Ectodermal cell (in vitro differentiated cells): ENCODE measurements at regions not wholly inside any gene's neighbourhood (a gene's known extent, or its start where the extent isn't known, plus 50 kb on each side); places are given as distances from the start of the nearest gene placed in this dataset.

Experiments used
- H3K27ac ChIP-seq: 2 replicates; pipeline ENCODE4 v1.7.0; 2013; ENCODE audit warnings: mild to moderate bottlenecking, low read depth, low read length; ENCODE audit not compliant: insufficient read depth, poor library complexity, severe bottlenecking
- H3K27me3 ChIP-seq: 2 replicates; pipeline ENCODE4 v1.7.0; 2013; ENCODE audit warnings: mild to moderate bottlenecking, low read length; ENCODE audit not compliant: insufficient read depth, control insufficient read depth, poor library complexity, severe bottlenecking
- H3K36me3 ChIP-seq: one replicate; pipeline ENCODE4 v1.7.0; 2013; ENCODE audit warnings: low read length; ENCODE audit not compliant: control insufficient read depth, insufficient read depth
- H3K4me1 ChIP-seq: one replicate; pipeline ENCODE4 v1.7.0; 2013; ENCODE audit warnings: low read length; ENCODE audit not compliant: control insufficient read depth, insufficient read depth
- H3K4me3 ChIP-seq: 2 replicates; pipeline ENCODE4 v1.7.0; 2013; ENCODE audit warnings: low read depth, low read length, control low read depth; ENCODE audit not compliant: insufficient read depth
- H3K9me3 ChIP-seq: 2 replicates; pipeline ENCODE4 v1.7.0; 2013; ENCODE audit warnings: mild to moderate bottlenecking, low read length, moderate library complexity; ENCODE audit not compliant: control insufficient read depth
- WGBS, 2 experiments: methylation state at CpG; one replicate each; pipeline ENCODE4 v1.1.7; 2013; ENCODE audit warnings: missing lambda C conversion rate in 2 of 2; 5-methylcytosine and 5-hydroxymethylcytosine counted together

- Histone ChIP-seq H3K27ac (no peak overlapping the region), H3K27me3 (no peaks in the 10 kb centered on the region), H3K9me3 (no peaks in the 10 kb centered on the region), H3K4me1 (peaks cover 3% of the 10 kb centered on the region), H3K36me3 (no peaks in the 10 kb centered on the region), H3K4me3 (no peak overlapping the region)
- 64 to 71% methylated on average over 5 of the region's 5 CpGs for WGBS, 2 experiments
Observed at GRCh38 chr2:74743039-74743438, 89.0 kb downstream of the SEMA4F start.

GRCh38 chr2:74743778-74744177 is 89.7 kb downstream of the SEMA4F start:
- Histone ChIP-seq H3K36me3 (no peaks in the 10 kb centered on the region), H3K9me3 (no peaks in the 10 kb centered on the region), H3K27me3 (no peaks in the 10 kb centered on the region), H3K4me3 (no peak overlapping the region), H3K27ac (no peak overlapping the region), H3K4me1 (peaks cover 3% of the 10 kb centered on the region)
- WGBS, 2 experiments: 94 to 97% methylated on average over 7 of the region's 7 CpGs

- H3K27me3 ChIP-seq: no peaks in the 10 kb centered on the region
- H3K4me3 ChIP-seq: no peak overlapping the region
- no peak overlapping the region for H3K27ac ChIP-seq
- WGBS, 2 experiments: 80 to 89% methylated on average over 4 of the region's 4 CpGs
- no peaks in the 10 kb centered on the region for H3K9me3 ChIP-seq
- no peaks in the 10 kb centered on the region for H3K36me3 ChIP-seq
- H3K4me1 ChIP-seq: peaks cover 3% of the 10 kb centered on the region
Observed at GRCh38 chr2:74744731-74745515, 89.0 kb upstream of the HK2 start.

- Histone ChIP-seq H3K4me3 (no peak overlapping the region), H3K9me3 (no peaks in the 10 kb centered on the region), H3K27me3 (no peaks in the 10 kb centered on the region), H3K36me3 (no peaks in the 10 kb centered on the region), H3K4me1 (peaks cover 3% of the 10 kb centered on the region), H3K27ac (no peak overlapping the region)
- 92 to 93% methylated on average over 8 of the region's 8 CpGs for WGBS, 2 experiments
Observed at GRCh38 chr2:74745766-74746165, 88.2 kb upstream of the HK2 start.

- Histone ChIP-seq H3K36me3 (no peaks in the 10 kb centered on the region), H3K27me3 (no peaks in the 10 kb centered on the region), H3K9me3 (no peaks in the 10 kb centered on the region), H3K4me3 (no peak overlapping the region), H3K27ac (no peak overlapping the region), H3K4me1 (peaks cover 3% of the 10 kb centered on the region)
- WGBS, 2 experiments: 89 to 93% methylated on average over 2 of the region's 2 CpGs
Observed at GRCh38 chr2:74746480-74746879, 87.4 kb upstream of the HK2 start.

- Histone ChIP-seq H3K36me3 (no peaks in the 10 kb centered on the region), H3K9me3 (no peaks in the 10 kb centered on the region), H3K27ac (no peak overlapping the region), H3K4me3 (no peak overlapping the region), H3K27me3 (no peaks in the 10 kb centered on the region), H3K4me1 (peaks cover 3% of the 10 kb centered on the region)
- 90 to 93% methylated on average over 7 of the region's 7 CpGs for WGBS, 2 experiments
Observed at GRCh38 chr2:74747411-74748080, 86.4 kb upstream of the HK2 start.

- no peaks in the 10 kb centered on the region for H3K36me3 ChIP-seq
- WGBS, 2 experiments: 94 to 97% methylated on average over 3 of the region's 3 CpGs
- H3K4me1 ChIP-seq: peaks cover 3% of the 10 kb centered on the region
- no peaks in the 10 kb centered on the region for H3K27me3 ChIP-seq
- no peak overlapping the region for H3K4me3 ChIP-seq
- no peaks in the 10 kb centered on the region for H3K9me3 ChIP-seq
- no peak overlapping the region for H3K27ac ChIP-seq
Observed at GRCh38 chr2:74748665-74749064, 85.3 kb upstream of the HK2 start.

- Histone ChIP-seq H3K4me3 (no peak overlapping the region), H3K4me1 (peaks cover 3% of the 10 kb centered on the region), H3K27me3 (no peaks in the 10 kb centered on the region), H3K36me3 (no peaks in the 10 kb centered on the region), H3K9me3 (no peaks in the 10 kb centered on the region), H3K27ac (no peak overlapping the region)
- WGBS, 2 experiments: 88 to 93% methylated on average over 3 of the region's 3 CpGs
Observed at GRCh38 chr2:74749432-74749831, 84.5 kb upstream of the HK2 start.

GRCh38 chr2:74751981-74752851 is 81.7 kb upstream of the HK2 start:
- 95 to 97% methylated on average over 4 of the region's 4 CpGs for WGBS, 2 experiments
- H3K4me1 ChIP-seq: no peaks in the 10 kb centered on the region
- H3K9me3 ChIP-seq: no peaks in the 10 kb centered on the region
- H3K36me3 ChIP-seq: no peaks in the 10 kb centered on the region
- H3K4me3 ChIP-seq: no peak overlapping the region
- H3K27me3 ChIP-seq: no peaks in the 10 kb centered on the region
- H3K27ac ChIP-seq: no peak overlapping the region

- no peaks in the 10 kb centered on the region for H3K9me3 ChIP-seq
- no peak overlapping the region for H3K27ac ChIP-seq
- WGBS, 2 experiments: 89 to 98% methylated on average over 4 of the region's 4 CpGs
- H3K36me3 ChIP-seq: no peaks in the 10 kb centered on the region
- no peaks in the 10 kb centered on the region for H3K4me1 ChIP-seq
- no peaks in the 10 kb centered on the region for H3K27me3 ChIP-seq
- no peak overlapping the region for H3K4me3 ChIP-seq
Observed at GRCh38 chr2:74755386-74755785, 78.5 kb upstream of the HK2 start.
